Memory B cell (primary cell): ENCODE measurements at regions not wholly inside any gene's neighbourhood (a gene's known extent, or its start where the extent isn't known, plus 50 kb on each side); places are given as distances from the start of the nearest gene placed in this dataset.
"Not testable (repeated sequence)": the region's sequence is repeated elsewhere in the genome, so short reads cannot be mapped to it uniquely, and the experiment has no call there.

ENCODE experiments used
- ATAC-seq: fragments of 150-1000 bp; cut with Tn5 transposase; 2 replicates; pipeline ENCODE4 v1.10.0; 2021; ENCODE audit warnings: low read depth, mild to moderate bottlenecking, moderate library complexity
- DNase-seq, 2 donors: peaks; one replicate each; pipeline ENCODE4 v3.0.0; 2022; ENCODE audit warnings: low spot score in 2 of 2
- H3K27ac Mint-ChIP-seq: one replicate; pipeline ENCODE4 v1.8.0; 2022; ENCODE audit warnings: mild to moderate bottlenecking, moderate library complexity, mixed read lengths
- H3K27me3 Mint-ChIP-seq: one replicate; pipeline ENCODE4 v1.8.0; 2022; ENCODE audit warnings: mixed read lengths
- H3K36me3 Mint-ChIP-seq: one replicate; pipeline ENCODE4 v1.8.0; 2022; ENCODE audit warnings: mild to moderate bottlenecking, mixed read lengths
- H3K4me1 Mint-ChIP-seq: one replicate; pipeline ENCODE4 v1.8.0; 2022; ENCODE audit warnings: mixed read lengths
- H3K4me3 Mint-ChIP-seq: one replicate; pipeline ENCODE4 v1.8.0; 2022; ENCODE audit warnings: mild to moderate bottlenecking, moderate library complexity, mixed read lengths
- H3K9me3 Mint-ChIP-seq: one replicate; pipeline ENCODE4 v1.8.0; 2022; ENCODE audit warnings: mixed read lengths

- no peak for ATAC-seq
These were observed 155.7 kb upstream of the IRF2BP2 start for GRCh38 chr1:234765672-234766071.

GRCh38 chr1:234765181-234765580 is 155.2 kb upstream of the IRF2BP2 start:
- H3K27me3 Mint-ChIP-seq, result no peaks in the 10 kb centered on the region
- no peaks in the 10 kb centered on the region for H3K9me3 Mint-ChIP-seq
- peaks cover 23% of the 10 kb centered on the region for H3K4me1 Mint-ChIP-seq
- no peaks in the 10 kb centered on the region for H3K36me3 Mint-ChIP-seq
- H3K27ac Mint-ChIP-seq, result no peak overlapping the region
- DNase-seq (no peak), ATAC-seq (no peak)
- H3K4me3 Mint-ChIP-seq, result no peak overlapping the region

More at GRCh38 chr1:234765672-234766071, 155.7 kb upstream of the IRF2BP2 start:
- no peak overlapping the region for H3K27ac Mint-ChIP-seq
- no peaks in the 10 kb centered on the region for H3K36me3 Mint-ChIP-seq
- no peaks in the 10 kb centered on the region for H3K9me3 Mint-ChIP-seq
- no peak overlapping the region for H3K4me3 Mint-ChIP-seq
- H3K4me1 Mint-ChIP-seq, result peaks cover 21% of the 10 kb centered on the region
- no peaks in the 10 kb centered on the region for H3K27me3 Mint-ChIP-seq
- DNase-seq, result no peak

- peaks cover 16% of the 10 kb centered on the region for H3K4me1 Mint-ChIP-seq
- H3K27ac Mint-ChIP-seq, result no peak overlapping the region
- no peaks in the 10 kb centered on the region for H3K9me3 Mint-ChIP-seq
- no peak overlapping the region for H3K4me3 Mint-ChIP-seq
- H3K36me3 Mint-ChIP-seq, result no peaks in the 10 kb centered on the region
- H3K27me3 Mint-ChIP-seq, result no peaks in the 10 kb centered on the region
- ATAC-seq, result no peak
- DNase-seq, result no peak
These were observed 153.9 kb upstream of the IRF2BP2 start for GRCh38 chr1:234763910-234764309.

- Mint-ChIP-seq H3K27me3 (no peaks in the 10 kb centered on the region), H3K27ac (no peak overlapping the region), H3K4me1 (peaks cover 10% of the 10 kb centered on the region), H3K9me3 (no peaks in the 10 kb centered on the region), H3K4me3 (no peak overlapping the region), H3K36me3 (no peaks in the 10 kb centered on the region)
- DNase-seq (no peak), ATAC-seq (no peak)
These were observed 153.4 kb upstream of the IRF2BP2 start for GRCh38 chr1:234763367-234763766.

- not testable (repeated sequence) for H3K9me3 Mint-ChIP-seq, H3K36me3 Mint-ChIP-seq, H3K27me3 Mint-ChIP-seq, H3K4me3 Mint-ChIP-seq, H3K27ac Mint-ChIP-seq, ATAC-seq, DNase-seq, H3K4me1 Mint-ChIP-seq
These were observed 152.1 kb upstream of the IRF2BP2 start for GRCh38 chr1:234762127-234762526.

GRCh38 chr1:234760303-234760723 is 150.3 kb upstream of the IRF2BP2 start:
- Mint-ChIP-seq H3K4me1 (peaks cover 6% of the 10 kb centered on the region), H3K27ac (no peak overlapping the region), H3K9me3 (no peaks in the 10 kb centered on the region), H3K27me3 (peaks cover 7% of the 10 kb centered on the region), H3K36me3 (no peaks in the 10 kb centered on the region), H3K4me3 (no peak overlapping the region)
- ATAC-seq, result no peak
- DNase-seq, result no peak

GRCh38 chr1:234759888-234760287 is 149.9 kb upstream of the IRF2BP2 start:
- Mint-ChIP-seq H3K27me3 (peaks cover 7% of the 10 kb centered on the region), H3K9me3 (no peaks in the 10 kb centered on the region), H3K4me1 (peaks cover 6% of the 10 kb centered on the region)

GRCh38 chr1:234758851-234759250 is 148.9 kb upstream of the IRF2BP2 start:
- Mint-ChIP-seq H3K4me3 (no peak overlapping the region), H3K36me3 (no peaks in the 10 kb centered on the region), H3K27ac (no peak overlapping the region), H3K27me3 (peaks cover 7% of the 10 kb centered on the region), H3K9me3 (no peaks in the 10 kb centered on the region), H3K4me1 (peaks cover 4% of the 10 kb centered on the region)
- peak; percentile 69 for ATAC-seq
- no peak for DNase-seq

More at GRCh38 chr1:234759888-234760287, 149.9 kb upstream of the IRF2BP2 start:
- no peak for DNase-seq
- no peak overlapping the region for H3K4me3 Mint-ChIP-seq
- ATAC-seq, result no peak
- H3K36me3 Mint-ChIP-seq, result no peaks in the 10 kb centered on the region
- H3K27ac Mint-ChIP-seq, result no peak overlapping the region

- Mint-ChIP-seq H3K4me1 (peaks cover 2% of the 10 kb centered on the region), H3K36me3 (no peaks in the 10 kb centered on the region), H3K9me3 (no peaks in the 10 kb centered on the region), H3K27me3 (peaks cover 7% of the 10 kb centered on the region), H3K4me3 (no peak overlapping the region), H3K27ac (no peak overlapping the region)
- ATAC-seq (no peak), DNase-seq (no peak)
These were observed 146.9 kb upstream of the IRF2BP2 start for GRCh38 chr1:234756857-234757256.

- no peak for ATAC-seq
- Mint-ChIP-seq H3K27ac (no peak overlapping the region), H3K4me1 (peaks cover 2% of the 10 kb centered on the region), H3K36me3 (no peaks in the 10 kb centered on the region), H3K4me3 (no peak overlapping the region), H3K27me3 (peaks cover 7% of the 10 kb centered on the region), H3K9me3 (no peaks in the 10 kb centered on the region)
- no peak for DNase-seq
These were observed 146.2 kb upstream of the IRF2BP2 start for GRCh38 chr1:234756066-234756774.

GRCh38 chr1:234755449-234755863 is 145.5 kb upstream of the IRF2BP2 start:
- Mint-ChIP-seq H3K4me3 (no peak overlapping the region), H3K27me3 (peaks cover 7% of the 10 kb centered on the region), H3K4me1 (peaks cover 2% of the 10 kb centered on the region), H3K36me3 (no peaks in the 10 kb centered on the region), H3K9me3 (no peaks in the 10 kb centered on the region), H3K27ac (no peak overlapping the region)
- DNase-seq (no peak), ATAC-seq (no peak)

- H3K4me1 Mint-ChIP-seq, result no peaks in the 10 kb centered on the region
- DNase-seq (no peak), ATAC-seq (no peak)
- no peak overlapping the region for H3K4me3 Mint-ChIP-seq
- H3K36me3 Mint-ChIP-seq, result no peaks in the 10 kb centered on the region
- no peak overlapping the region for H3K27ac Mint-ChIP-seq
- peaks cover 7% of the 10 kb centered on the region for H3K27me3 Mint-ChIP-seq
- H3K9me3 Mint-ChIP-seq, result no peaks in the 10 kb centered on the region
These were observed 144.0 kb upstream of the IRF2BP2 start for GRCh38 chr1:234753979-234754378.

GRCh38 chr1:234752927-234753326 is 142.9 kb upstream of the IRF2BP2 start:
- DNase-seq, result no peak
- Mint-ChIP-seq H3K9me3 (no peaks in the 10 kb centered on the region), H3K4me3 (no peak overlapping the region), H3K4me1 (no peaks in the 10 kb centered on the region), H3K27me3 (peaks cover 5% of the 10 kb centered on the region), H3K36me3 (no peaks in the 10 kb centered on the region), H3K27ac (no peak overlapping the region)
- ATAC-seq, result no peak

GRCh38 chr1:234751678-234752077 is 141.7 kb upstream of the IRF2BP2 start:
- DNase-seq (no peak), ATAC-seq (no peak)
- Mint-ChIP-seq H3K27ac (no peak overlapping the region), H3K36me3 (no peaks in the 10 kb centered on the region), H3K27me3 (no peaks in the 10 kb centered on the region), H3K9me3 (no peaks in the 10 kb centered on the region), H3K4me3 (no peak overlapping the region), H3K4me1 (no peaks in the 10 kb centered on the region)
